ENCODE measurements at regions not wholly inside any gene's neighbourhood (a gene's known extent, or its start where the extent isn't known, plus 50 kb on each side); places are given as distances from the start of the nearest gene placed in this dataset.

DNA sequence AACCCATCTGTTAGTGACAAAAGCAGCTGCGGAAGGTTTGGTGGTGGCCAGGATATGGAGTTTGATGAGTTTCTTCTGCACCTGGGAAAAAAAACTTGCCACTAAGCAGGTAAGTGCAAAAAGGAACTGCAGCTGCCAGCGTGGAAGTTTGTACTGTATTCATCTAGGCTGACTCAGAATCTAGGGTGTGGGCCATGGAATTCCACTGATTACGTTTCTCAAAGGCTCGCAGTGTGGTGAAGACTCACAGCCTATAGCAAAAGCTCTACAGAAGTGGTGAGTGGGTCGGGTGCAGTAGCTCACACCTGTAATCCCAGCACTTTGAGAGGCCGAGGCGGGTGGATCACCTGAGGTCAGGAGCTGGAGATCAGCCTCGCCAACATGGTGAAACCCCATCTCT lies 334.6 kb upstream of the GRM7 start:
- no peaks in the 10 kb centered on the region for H3K27me3 ChIP-seq
- 83 to 89% methylated on average over 8 of the region's 8 CpGs for WGBS, 2 donors
- no peaks in the 10 kb centered on the region for H3K9me3 ChIP-seq

DNA sequence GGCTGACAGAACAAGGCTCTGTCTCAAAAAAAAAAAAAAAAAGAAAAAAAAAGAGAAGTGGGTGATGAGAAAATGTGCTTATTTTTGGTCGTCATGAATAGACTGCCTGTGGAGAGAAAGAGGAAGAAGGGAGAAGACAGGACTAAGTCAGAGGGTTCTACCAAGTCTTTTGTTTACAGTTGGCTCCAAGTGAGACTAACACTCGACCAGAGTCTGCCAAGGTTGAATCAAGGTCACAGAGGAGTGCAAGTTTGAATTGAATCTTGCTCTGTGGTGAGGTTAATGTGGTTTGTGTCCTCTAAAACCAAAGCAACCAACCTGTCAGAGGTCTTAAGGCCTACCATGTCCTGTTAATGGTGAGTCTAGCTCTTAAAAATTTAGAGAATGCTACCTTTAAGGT lies 334.1 kb upstream of the GRM7 start:
- 41 to 46% methylated on average over 2 of the region's 2 CpGs for WGBS, 2 donors
- H3K4me3 ChIP-seq = no peak overlapping the region
- TF ChIP-seq, protein P1, sequence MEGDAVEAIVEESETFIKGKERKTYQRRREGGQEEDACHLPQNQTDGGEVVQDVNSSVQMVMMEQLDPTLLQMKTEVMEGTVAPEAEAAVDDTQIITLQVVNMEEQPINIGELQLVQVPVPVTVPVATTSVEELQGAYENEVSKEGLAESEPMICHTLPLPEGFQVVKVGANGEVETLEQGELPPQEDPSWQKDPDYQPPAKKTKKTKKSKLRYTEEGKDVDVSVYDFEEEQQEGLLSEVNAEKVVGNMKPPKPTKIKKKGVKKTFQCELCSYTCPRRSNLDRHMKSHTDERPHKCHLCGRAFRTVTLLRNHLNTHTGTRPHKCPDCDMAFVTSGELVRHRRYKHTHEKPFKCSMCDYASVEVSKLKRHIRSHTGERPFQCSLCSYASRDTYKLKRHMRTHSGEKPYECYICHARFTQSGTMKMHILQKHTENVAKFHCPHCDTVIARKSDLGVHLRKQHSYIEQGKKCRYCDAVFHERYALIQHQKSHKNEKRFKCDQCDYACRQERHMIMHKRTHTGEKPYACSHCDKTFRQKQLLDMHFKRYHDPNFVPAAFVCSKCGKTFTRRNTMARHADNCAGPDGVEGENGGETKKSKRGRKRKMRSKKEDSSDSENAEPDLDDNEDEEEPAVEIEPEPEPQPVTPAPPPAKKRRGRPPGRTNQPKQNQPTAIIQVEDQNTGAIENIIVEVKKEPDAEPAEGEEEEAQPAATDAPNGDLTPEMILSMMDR (IDR thresholded peaks at IDR 0.05) = no peak
- H3K27ac ChIP-seq = no peak overlapping the region
- peaks cover 0 to 6% (median 3%) of the 10 kb centered on the region in 9 donors for H3K4me1 ChIP-seq
- no peaks in the 10 kb centered on the region for H3K36me3 ChIP-seq
- no peaks in the 10 kb centered on the region for H3K9me3 ChIP-seq
- intact Hi-C loops (cut with DNase I) = no loop called here
- ATAC-seq (peak in 1 of 8 donors; percentile 16), DNase-seq (no peak)
- no peaks in the 10 kb centered on the region for H3K27me3 ChIP-seq

More for the DNA sequence above, 334.6 kb upstream of the GRM7 start:
- ATAC-seq = no peak
- intact Hi-C loops (cut with DNase I) = no loop called here
- H3K4me3 ChIP-seq = no peak overlapping the region
- TF ChIP-seq, protein P1 (IDR thresholded peaks at IDR 0.05) = no peak
- H3K36me3 ChIP-seq = no peaks in the 10 kb centered on the region
- peaks cover 0 to 6% (median 3%) of the 10 kb centered on the region in 9 donors for H3K4me1 ChIP-seq
- DNase-seq = no peak
- no peak overlapping the region for H3K27ac ChIP-seq

DNA sequence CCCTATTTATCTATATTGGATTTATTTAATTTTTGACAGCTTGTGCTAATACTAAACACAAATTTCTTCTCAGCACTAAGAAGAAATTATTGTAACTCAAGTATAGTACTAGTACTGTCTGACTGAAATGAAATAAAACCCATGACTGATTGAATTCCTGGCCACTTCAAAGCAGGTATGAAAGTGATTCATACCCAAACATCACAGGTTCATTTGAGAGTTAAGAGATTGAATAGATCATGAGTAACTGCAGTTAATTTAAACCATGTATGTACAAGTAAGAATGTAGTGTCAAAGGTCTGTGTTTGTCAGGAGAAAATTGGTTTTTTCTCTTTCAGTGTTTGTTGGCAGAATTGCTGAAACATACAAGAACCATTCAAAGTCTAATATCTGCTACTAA lies 332.0 kb upstream of the GRM7 start:
- H3K36me3 ChIP-seq = no peaks in the 10 kb centered on the region
- H3K27ac ChIP-seq = no peak overlapping the region
- H3K27me3 ChIP-seq = no peaks in the 10 kb centered on the region
- ATAC-seq = no peak
- no peak for DNase-seq
- TF ChIP-seq, protein P1 (IDR thresholded peaks at IDR 0.05) = no peak
- H3K9me3 ChIP-seq = no peaks in the 10 kb centered on the region
- H3K4me3 ChIP-seq = no peak overlapping the region
- H3K4me1 ChIP-seq = peaks cover 0 to 5% (median under 1%) of the 10 kb centered on the region in 9 donors
- intact Hi-C loops (cut with DNase I) = no loop called here

DNA sequence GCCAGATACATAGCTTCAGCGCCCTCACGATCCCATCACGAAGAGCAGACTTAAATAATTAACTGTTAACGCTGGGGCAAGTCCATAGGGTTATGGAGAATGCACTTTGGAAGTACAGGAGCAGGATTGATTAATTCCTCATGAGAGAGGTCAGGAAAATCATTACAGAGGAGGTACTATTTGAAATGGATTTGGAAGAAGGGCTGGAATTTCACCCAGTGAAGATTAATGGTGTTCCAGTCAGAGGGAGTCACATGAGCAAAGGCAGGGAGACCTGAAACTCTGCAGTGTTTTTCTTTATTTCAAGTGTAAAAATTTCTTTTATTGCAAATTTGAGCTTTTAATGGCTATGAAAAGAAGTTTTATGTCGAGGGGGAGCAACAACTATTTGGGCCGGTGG lies 329.8 kb upstream of the GRM7 start:
- Histone ChIP-seq H3K4me1 (no peaks in the 10 kb centered on the region), H3K36me3 (no peaks in the 10 kb centered on the region), H3K9me3 (peaks cover 0 to 14% (median 0%) of the 10 kb centered on the region in 11 donors), H3K27ac (no peak overlapping the region), H3K4me3 (no peak overlapping the region), H3K27me3 (no peaks in the 10 kb centered on the region)
- TF ChIP-seq, protein P1 (IDR thresholded peaks at IDR 0.05) = no peak
- DNase-seq (no peak), ATAC-seq (no peak)
- intact Hi-C loops (cut with DNase I) = no loop called here
- WGBS, 2 donors = 79 to 81% methylated on average over 6 of the region's 6 CpGs

Data from heart right ventricle (tissue), 16 donors.